HepG2 (cell line): ENCODE measurements at regions not wholly inside any gene's neighbourhood (a gene's known extent, or its start where the extent isn't known, plus 50 kb on each side); places are given as distances from the start of the nearest gene placed in this dataset.

Experiments used
- AHR ChIP-seq: IDR thresholded peaks from 2 replicates; pipeline ENCODE4 v1.6.1; 2018; ENCODE audit warnings: missing genetic modification reagents, missing compliant biosample characterization
- ARNT2 ChIP-seq: sonication (generic); formaldehyde crosslinking; IDR thresholded peaks from 2 replicates; pipeline ENCODE4 v1.8.0; 2022; ENCODE audit warnings: mild to moderate bottlenecking, low read depth, missing genetic modification reagents, moderate library complexity
- DNMT3B ChIP-seq: conservative IDR thresholded peaks from 2 replicates; pipeline ENCODE4 v1.6.1; 2016; ENCODE audit warnings: missing biosample characterization, control low read depth
- GATAD1 ChIP-seq: IDR thresholded peaks from 2 replicates; pipeline ENCODE4 v1.6.1; 2016; ENCODE audit warnings: missing genetic modification reagents, missing compliant biosample characterization
- MAFF ChIP-seq: IDR thresholded peaks from 2 replicates; pipeline ENCODE4 v1.6.1; 2011; ENCODE audit warnings: low read depth, low read length, improper control_type of control experiment
- NBN ChIP-seq: fragments of 450-650 bp; conservative IDR thresholded peaks from 2 replicates; pipeline ENCODE4 v1.6.1; 2017
- NFKBIZ ChIP-seq: IDR thresholded peaks from 2 replicates; pipeline ENCODE4 v1.6.1; 2018; ENCODE audit warnings: missing genetic modification reagents, missing compliant biosample characterization
- NR1H2 ChIP-seq: sonication (generic); formaldehyde crosslinking; IDR thresholded peaks from 2 replicates; pipeline ENCODE4 v1.8.1; 2022; ENCODE audit warnings: low read depth, missing genetic modification reagents, borderline replicate concordance
- PITX1 ChIP-seq: sonication (generic); formaldehyde crosslinking; IDR thresholded peaks from 2 replicates; pipeline ENCODE4 v1.5.1; 2020; ENCODE audit warnings: mild to moderate bottlenecking, missing genetic modification reagents
- SALL1 ChIP-seq: sonication (generic); formaldehyde crosslinking; IDR thresholded peaks from 2 replicates; pipeline ENCODE4 v1.8.0; 2022; ENCODE audit warnings: mild to moderate bottlenecking, missing genetic modification reagents
- TAF15 ChIP-seq: fragments of 200-400 bp; formaldehyde crosslinking; IDR thresholded peaks from one replicate; pipeline ENCODE4 v1.6.1; 2018; ENCODE audit warnings: mild to moderate bottlenecking, low read depth, low read length; ENCODE audit not compliant: poor library complexity, severe bottlenecking
- ZBTB39 ChIP-seq: sonication (generic); formaldehyde crosslinking; IDR thresholded peaks from 2 replicates; pipeline ENCODE4 v1.5.0; 2020; ENCODE audit warnings: missing genetic modification reagents
- ZNF282 ChIP-seq: fragments of 450-650 bp; IDR thresholded peaks from 2 replicates; pipeline ENCODE4 v1.6.1; 2018; ENCODE audit not compliant: partially characterized antibody
- ZNF350 ChIP-seq: sonication (generic); formaldehyde crosslinking; IDR thresholded peaks from 2 replicates; pipeline ENCODE4 v1.4.0; 2020; ENCODE audit warnings: mild to moderate bottlenecking, low read depth, missing genetic modification reagents, borderline replicate concordance
- ZNF562 ChIP-seq: sonication (generic); formaldehyde crosslinking; IDR thresholded peaks from 2 replicates; pipeline ENCODE4 v1.8.0; 2022; ENCODE audit warnings: missing genetic modification reagents, borderline replicate concordance
- ZNF564 ChIP-seq: sonication (generic); formaldehyde crosslinking; IDR thresholded peaks from 2 replicates; pipeline ENCODE4 v1.8.1; 2023; ENCODE audit warnings: mild to moderate bottlenecking, missing genetic modification reagents
- ZNF713 ChIP-seq: sonication (generic); formaldehyde crosslinking; IDR thresholded peaks from 2 replicates; pipeline ENCODE4 v1.4.0; 2020; ENCODE audit warnings: mild to moderate bottlenecking, missing genetic modification reagents
- ZNF75D ChIP-seq: sonication (generic); formaldehyde crosslinking; IDR thresholded peaks from 2 replicates; pipeline ENCODE4 v1.8.1; 2023; ENCODE audit warnings: missing genetic modification reagents, mild to moderate bottlenecking, borderline replicate concordance
- TF ChIP-seq, protein P1 (sequence below): sonication (generic); formaldehyde crosslinking; IDR thresholded peaks from 2 replicates; pipeline ENCODE4 v1.5.0; 2020; ENCODE audit warnings: missing genetic modification reagents
- TF ChIP-seq, protein P2 (sequence below): IDR thresholded peaks from 2 replicates; pipeline ENCODE4 v1.6.1; 2016; ENCODE audit warnings: low read depth, missing genetic modification reagents, missing compliant biosample characterization
- TF ChIP-seq, protein P3 (sequence below): sonication (generic); formaldehyde crosslinking; IDR thresholded peaks from 2 replicates; pipeline ENCODE4 v1.9.0; 2021; ENCODE audit warnings: missing genetic modification reagents, mild to moderate bottlenecking, borderline replicate concordance

DNA sequence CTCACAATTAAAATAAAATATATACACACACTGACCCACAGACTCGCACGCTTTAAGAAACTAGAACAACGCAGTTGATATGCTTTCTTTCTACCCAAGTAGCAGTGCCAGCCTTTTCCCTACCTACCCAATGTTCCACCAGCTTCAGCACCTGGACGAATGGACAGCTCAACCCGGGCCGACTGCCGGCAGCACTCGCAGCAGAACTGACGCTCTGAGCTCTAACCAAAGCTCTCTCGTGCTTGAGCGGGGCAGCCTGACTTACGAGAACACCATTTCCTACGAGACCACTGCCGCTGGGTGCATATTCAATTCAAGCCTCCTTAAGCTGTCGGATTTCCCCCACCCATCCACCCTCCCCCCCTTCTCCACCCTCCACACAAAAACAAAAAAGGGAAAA is 127.4 kb upstream of the DPYD start (continued):
- TF ChIP-seq, protein P1, sequence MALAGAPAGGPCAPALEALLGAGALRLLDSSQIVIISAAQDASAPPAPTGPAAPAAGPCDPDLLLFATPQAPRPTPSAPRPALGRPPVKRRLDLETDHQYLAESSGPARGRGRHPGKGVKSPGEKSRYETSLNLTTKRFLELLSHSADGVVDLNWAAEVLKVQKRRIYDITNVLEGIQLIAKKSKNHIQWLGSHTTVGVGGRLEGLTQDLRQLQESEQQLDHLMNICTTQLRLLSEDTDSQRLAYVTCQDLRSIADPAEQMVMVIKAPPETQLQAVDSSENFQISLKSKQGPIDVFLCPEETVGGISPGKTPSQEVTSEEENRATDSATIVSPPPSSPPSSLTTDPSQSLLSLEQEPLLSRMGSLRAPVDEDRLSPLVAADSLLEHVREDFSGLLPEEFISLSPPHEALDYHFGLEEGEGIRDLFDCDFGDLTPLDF = no peak
- TF ChIP-seq DNMT3B (CRISPR knock-in tag) (0 out of 2 replicates have a peak, but pooled peaks have one; percentile 77), ARNT2 (0 out of 2 replicates have a peak, but pooled peaks have one; percentile 61), ZNF282 (no peak), ZNF564 (CRISPR knock-in tag) (no peak), NBN (no peak), PITX1 (CRISPR knock-in tag) (no peak), GATAD1 (peak; percentile 58), NFKBIZ (CRISPR knock-in tag) (no peak), MAFF (no peak), ZNF713 (CRISPR knock-in tag) (no peak), TAF15 (no peak), AHR (no peak), ZBTB39 (CRISPR knock-in tag) (no peak), ZNF75D (CRISPR knock-in tag) (no peak), SALL1 (CRISPR knock-in tag) (peak; percentile 93), NR1H2 (no peak), ZNF562 (CRISPR knock-in tag) (no peak), ZNF350 (CRISPR knock-in tag) (no peak)
- TF ChIP-seq, protein P2, sequence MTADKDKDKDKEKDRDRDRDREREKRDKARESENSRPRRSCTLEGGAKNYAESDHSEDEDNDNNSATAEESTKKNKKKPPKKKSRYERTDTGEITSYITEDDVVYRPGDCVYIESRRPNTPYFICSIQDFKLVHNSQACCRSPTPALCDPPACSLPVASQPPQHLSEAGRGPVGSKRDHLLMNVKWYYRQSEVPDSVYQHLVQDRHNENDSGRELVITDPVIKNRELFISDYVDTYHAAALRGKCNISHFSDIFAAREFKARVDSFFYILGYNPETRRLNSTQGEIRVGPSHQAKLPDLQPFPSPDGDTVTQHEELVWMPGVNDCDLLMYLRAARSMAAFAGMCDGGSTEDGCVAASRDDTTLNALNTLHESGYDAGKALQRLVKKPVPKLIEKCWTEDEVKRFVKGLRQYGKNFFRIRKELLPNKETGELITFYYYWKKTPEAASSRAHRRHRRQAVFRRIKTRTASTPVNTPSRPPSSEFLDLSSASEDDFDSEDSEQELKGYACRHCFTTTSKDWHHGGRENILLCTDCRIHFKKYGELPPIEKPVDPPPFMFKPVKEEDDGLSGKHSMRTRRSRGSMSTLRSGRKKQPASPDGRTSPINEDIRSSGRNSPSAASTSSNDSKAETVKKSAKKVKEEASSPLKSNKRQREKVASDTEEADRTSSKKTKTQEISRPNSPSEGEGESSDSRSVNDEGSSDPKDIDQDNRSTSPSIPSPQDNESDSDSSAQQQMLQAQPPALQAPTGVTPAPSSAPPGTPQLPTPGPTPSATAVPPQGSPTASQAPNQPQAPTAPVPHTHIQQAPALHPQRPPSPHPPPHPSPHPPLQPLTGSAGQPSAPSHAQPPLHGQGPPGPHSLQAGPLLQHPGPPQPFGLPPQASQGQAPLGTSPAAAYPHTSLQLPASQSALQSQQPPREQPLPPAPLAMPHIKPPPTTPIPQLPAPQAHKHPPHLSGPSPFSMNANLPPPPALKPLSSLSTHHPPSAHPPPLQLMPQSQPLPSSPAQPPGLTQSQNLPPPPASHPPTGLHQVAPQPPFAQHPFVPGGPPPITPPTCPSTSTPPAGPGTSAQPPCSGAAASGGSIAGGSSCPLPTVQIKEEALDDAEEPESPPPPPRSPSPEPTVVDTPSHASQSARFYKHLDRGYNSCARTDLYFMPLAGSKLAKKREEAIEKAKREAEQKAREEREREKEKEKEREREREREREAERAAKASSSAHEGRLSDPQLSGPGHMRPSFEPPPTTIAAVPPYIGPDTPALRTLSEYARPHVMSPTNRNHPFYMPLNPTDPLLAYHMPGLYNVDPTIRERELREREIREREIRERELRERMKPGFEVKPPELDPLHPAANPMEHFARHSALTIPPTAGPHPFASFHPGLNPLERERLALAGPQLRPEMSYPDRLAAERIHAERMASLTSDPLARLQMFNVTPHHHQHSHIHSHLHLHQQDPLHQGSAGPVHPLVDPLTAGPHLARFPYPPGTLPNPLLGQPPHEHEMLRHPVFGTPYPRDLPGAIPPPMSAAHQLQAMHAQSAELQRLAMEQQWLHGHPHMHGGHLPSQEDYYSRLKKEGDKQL (CRISPR knock-in tag) = no peak
- TF ChIP-seq, protein P3, sequence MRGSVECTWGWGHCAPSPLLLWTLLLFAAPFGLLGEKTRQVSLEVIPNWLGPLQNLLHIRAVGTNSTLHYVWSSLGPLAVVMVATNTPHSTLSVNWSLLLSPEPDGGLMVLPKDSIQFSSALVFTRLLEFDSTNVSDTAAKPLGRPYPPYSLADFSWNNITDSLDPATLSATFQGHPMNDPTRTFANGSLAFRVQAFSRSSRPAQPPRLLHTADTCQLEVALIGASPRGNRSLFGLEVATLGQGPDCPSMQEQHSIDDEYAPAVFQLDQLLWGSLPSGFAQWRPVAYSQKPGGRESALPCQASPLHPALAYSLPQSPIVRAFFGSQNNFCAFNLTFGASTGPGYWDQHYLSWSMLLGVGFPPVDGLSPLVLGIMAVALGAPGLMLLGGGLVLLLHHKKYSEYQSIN (CRISPR knock-in tag) = no peak
